NCI-H446 treated with DMSO at 0.1 percent for 48 hours (cell line): ENCODE measurements at regions not wholly inside any gene's neighbourhood (a gene's known extent, or its start where the extent isn't known, plus 50 kb on each side); places are given as distances from the start of the nearest gene placed in this dataset.

Experiments
- DNase-seq: peaks from one replicate; lab custom pipeline; 2025; lab: John Stamatoyannopoulos, UW

GRCh38 chr1:232445361-232446106 lies 184.4 kb downstream of the SIPA1L2 start:
- no peak for DNase-seq

- DNase-seq: no peak
These were observed 186.6 kb downstream of the SIPA1L2 start for GRCh38 chr1:232443372-232443771.

GRCh38 chr1:232441036-232441411 lies 188.9 kb downstream of the SIPA1L2 start:
- no peak for DNase-seq

GRCh38 chr1:232440325-232441035 lies 189.5 kb downstream of the SIPA1L2 start:
- no peak for DNase-seq

- no peak for DNase-seq
These were observed 190.9 kb downstream of the SIPA1L2 start for GRCh38 chr1:232439011-232439410.

GRCh38 chr1:232438476-232438875 lies 191.5 kb downstream of the SIPA1L2 start:
- no peak for DNase-seq

- DNase-seq: no peak
These were observed 192.4 kb downstream of the SIPA1L2 start for GRCh38 chr1:232437510-232437909.

GRCh38 chr1:232435729-232436128 lies 194.2 kb downstream of the SIPA1L2 start:
- DNase-seq: no peak

- no peak for DNase-seq
These were observed 197.6 kb downstream of the SIPA1L2 start for GRCh38 chr1:232432313-232432712.

GRCh38 chr1:232431748-232432147 lies 198.2 kb downstream of the SIPA1L2 start:
- no peak for DNase-seq

- DNase-seq: no peak
These were observed 198.6 kb downstream of the SIPA1L2 start for GRCh38 chr1:232431326-232431725.

GRCh38 chr1:232430467-232430866 lies 199.5 kb downstream of the SIPA1L2 start:
- no peak for DNase-seq

GRCh38 chr1:232428786-232429530 lies 201.0 kb downstream of the SIPA1L2 start:
- no peak for DNase-seq

GRCh38 chr1:232428036-232428645 lies 201.8 kb downstream of the SIPA1L2 start:
- DNase-seq: no peak

GRCh38 chr1:232426801-232427200 lies 203.1 kb downstream of the SIPA1L2 start:
- DNase-seq: no peak

- no peak for DNase-seq
These were observed 204.5 kb downstream of the SIPA1L2 start for GRCh38 chr1:232425421-232425820.

- DNase-seq: no peak
These were observed 206.3 kb downstream of the SIPA1L2 start for GRCh38 chr1:232423591-232423990.

GRCh38 chr1:232422898-232423297 lies 207.0 kb downstream of the SIPA1L2 start:
- no peak for DNase-seq

- DNase-seq: no peak
These were observed 207.8 kb downstream of the SIPA1L2 start for GRCh38 chr1:232422098-232422497.

GRCh38 chr1:232421143-232421796 lies 208.7 kb downstream of the SIPA1L2 start:
- DNase-seq: no peak

GRCh38 chr1:232417636-232418248 lies 212.2 kb downstream of the SIPA1L2 start:
- DNase-seq: no peak
